BLaER1 (cell line): ENCODE measurements at regions not wholly inside any gene's neighbourhood (a gene's known extent, or its start where the extent isn't known, plus 50 kb on each side); places are given as distances from the start of the nearest gene placed in this dataset.
"Not testable (repeated sequence)": the region's sequence is repeated elsewhere in the genome, so short reads cannot be mapped to it uniquely, and the experiment has no call there.

ENCODE experiments used
- H3K27ac ChIP-seq: shearing (Covaris generic); formaldehyde crosslinking; 2 replicates; pipeline ENCODE4 v1.8.1; 2022
- H3K27me3 ChIP-seq: shearing (Covaris generic); formaldehyde crosslinking; 2 replicates; pipeline ENCODE4 v1.8.1; 2022
- H3K36me3 ChIP-seq: shearing (Covaris generic); formaldehyde crosslinking; 2 replicates; pipeline ENCODE4 v1.8.1; 2022
- H3K4me1 ChIP-seq: shearing (Covaris generic); formaldehyde crosslinking; 2 replicates; pipeline ENCODE4 v1.8.1; 2022
- H3K4me2 ChIP-seq: shearing (Covaris generic); formaldehyde crosslinking; 2 replicates; pipeline ENCODE4 v1.8.1; 2022
- H3K4me3 ChIP-seq: shearing (Covaris generic); formaldehyde crosslinking; 2 replicates; pipeline ENCODE4 v1.8.1; 2022
- H3K9ac ChIP-seq: shearing (Covaris generic); formaldehyde crosslinking; 2 replicates; pipeline ENCODE4 v1.8.1; 2022
- H3K9me3 ChIP-seq: shearing (Covaris generic); formaldehyde crosslinking; 2 replicates; pipeline ENCODE4 v1.8.1; 2022
- H4K20me1 ChIP-seq: shearing (Covaris generic); formaldehyde crosslinking; 2 replicates; pipeline ENCODE4 v1.8.1; 2022

- H3K4me3 ChIP-seq, H3K4me1 ChIP-seq, H3K36me3 ChIP-seq, H3K27ac ChIP-seq, H3K4me2 ChIP-seq, H3K9me3 ChIP-seq, H3K27me3 ChIP-seq, H3K9ac ChIP-seq: not testable (repeated sequence)
- H4K20me1 ChIP-seq, result peaks cover 22% of the 10 kb centered on the region; the same call in 1 of the 2 replicates
Measured at GRCh38 chr9:94387338-94388010, 59.0 kb upstream of the NUTM2F start.

- H3K4me3 ChIP-seq, H3K9me3 ChIP-seq, H3K27ac ChIP-seq, H3K27me3 ChIP-seq, H3K9ac ChIP-seq, H3K36me3 ChIP-seq, H3K4me2 ChIP-seq, H3K4me1 ChIP-seq: not testable (repeated sequence)
- peaks cover 22% of the 10 kb centered on the region; the same call in 1 of the 2 replicates for H4K20me1 ChIP-seq
Measured at GRCh38 chr9:94388011-94388406, 59.6 kb upstream of the NUTM2F start.

- not testable (repeated sequence) for H3K36me3 ChIP-seq, H3K4me3 ChIP-seq, H3K9ac ChIP-seq, H3K9me3 ChIP-seq, H3K27me3 ChIP-seq, H3K4me2 ChIP-seq, H3K27ac ChIP-seq, H3K4me1 ChIP-seq
- H4K20me1 ChIP-seq, result peaks cover 15% of the 10 kb centered on the region; the same call in 1 of the 2 replicates
Measured at GRCh38 chr9:94390425-94391098, 62.1 kb upstream of the NUTM2F start.

GRCh38 chr9:94392971-94393624, 64.7 kb upstream of the NUTM2F start:
- not testable (repeated sequence) for H3K4me2 ChIP-seq, H3K4me3 ChIP-seq, H3K27ac ChIP-seq, H3K9ac ChIP-seq, H3K9me3 ChIP-seq, H3K4me1 ChIP-seq, H3K27me3 ChIP-seq
- peaks cover 15% of the 10 kb centered on the region; the same call in 1 of the 2 replicates for H4K20me1 ChIP-seq
- peaks cover 15% of the 10 kb centered on the region; the same call in 1 of the 2 replicates for H3K36me3 ChIP-seq

- H3K27ac ChIP-seq, H4K20me1 ChIP-seq, H3K9ac ChIP-seq: not testable (repeated sequence)
Measured at GRCh38 chr9:94397766-94398379, 69.4 kb upstream of the NUTM2F start.

GRCh38 chr9:94400461-94400860, 72.0 kb upstream of the NUTM2F start:
- H3K36me3 ChIP-seq, result peaks cover 15% of the 10 kb centered on the region; the same call in 1 of the 2 replicates
- H3K4me2 ChIP-seq, H3K4me1 ChIP-seq, H3K27ac ChIP-seq, H4K20me1 ChIP-seq, H3K4me3 ChIP-seq, H3K9me3 ChIP-seq, H3K27me3 ChIP-seq, H3K9ac ChIP-seq: not testable (repeated sequence)

More at GRCh38 chr9:94397766-94398379, 69.4 kb upstream of the NUTM2F start:
- not testable (repeated sequence) for H3K4me3 ChIP-seq, H3K4me1 ChIP-seq, H3K9me3 ChIP-seq, H3K4me2 ChIP-seq, H3K27me3 ChIP-seq
- H3K36me3 ChIP-seq, result peaks cover 15% of the 10 kb centered on the region; the same call in 1 of the 2 replicates

GRCh38 chr9:94402795-94403194, 74.4 kb upstream of the NUTM2F start:
- H3K36me3 ChIP-seq, H3K27ac ChIP-seq, H3K9ac ChIP-seq, H4K20me1 ChIP-seq, H3K4me1 ChIP-seq, H3K27me3 ChIP-seq, H3K4me2 ChIP-seq, H3K4me3 ChIP-seq: not testable (repeated sequence)
- H3K9me3 ChIP-seq, result peaks cover 18% of the 10 kb centered on the region

- H3K36me3 ChIP-seq, H3K27ac ChIP-seq, H4K20me1 ChIP-seq, H3K4me3 ChIP-seq, H3K27me3 ChIP-seq, H3K4me1 ChIP-seq, H3K9ac ChIP-seq, H3K4me2 ChIP-seq: not testable (repeated sequence)
- H3K9me3 ChIP-seq, result peaks cover 20% of the 10 kb centered on the region
Measured at GRCh38 chr9:94403571-94403970, 75.1 kb upstream of the NUTM2F start.

- H3K4me2 ChIP-seq, H3K9me3 ChIP-seq, H3K4me3 ChIP-seq, H3K4me1 ChIP-seq, H3K36me3 ChIP-seq, H4K20me1 ChIP-seq, H3K9ac ChIP-seq, H3K27me3 ChIP-seq, H3K27ac ChIP-seq: not testable (repeated sequence)
Measured at GRCh38 chr9:94413665-94414064, 85.2 kb upstream of the NUTM2F start.

GRCh38 chr9:94415111-94415510, 86.7 kb upstream of the NUTM2F start:
- H4K20me1 ChIP-seq, H3K27ac ChIP-seq, H3K4me2 ChIP-seq, H3K4me3 ChIP-seq, H3K4me1 ChIP-seq, H3K9me3 ChIP-seq, H3K27me3 ChIP-seq, H3K9ac ChIP-seq: not testable (repeated sequence)
- H3K36me3 ChIP-seq, result peaks cover 14% of the 10 kb centered on the region

- H4K20me1 ChIP-seq, H3K4me2 ChIP-seq, H3K9ac ChIP-seq, H3K4me3 ChIP-seq, H3K27ac ChIP-seq, H3K27me3 ChIP-seq, H3K4me1 ChIP-seq, H3K9me3 ChIP-seq: not testable (repeated sequence)
- peaks cover 20% of the 10 kb centered on the region for H3K36me3 ChIP-seq
Measured at GRCh38 chr9:94420098-94420497, 91.7 kb upstream of the NUTM2F start.

- H3K4me1 ChIP-seq, H3K27me3 ChIP-seq: not testable (repeated sequence)
Measured at GRCh38 chr9:94421951-94422350, 93.5 kb upstream of the NUTM2F start.

GRCh38 chr9:94425312-94425711, 96.9 kb upstream of the NUTM2F start:
- H4K20me1 ChIP-seq, H3K27ac ChIP-seq, H3K4me3 ChIP-seq, H3K9me3 ChIP-seq, H3K4me2 ChIP-seq, H3K4me1 ChIP-seq, H3K27me3 ChIP-seq, H3K9ac ChIP-seq: not testable (repeated sequence)
- peaks cover 10% of the 10 kb centered on the region; the same call in 1 of the 2 replicates for H3K36me3 ChIP-seq

More at GRCh38 chr9:94421951-94422350, 93.5 kb upstream of the NUTM2F start:
- not testable (repeated sequence) for H3K4me3 ChIP-seq, H3K4me2 ChIP-seq, H3K27ac ChIP-seq, H4K20me1 ChIP-seq, H3K9me3 ChIP-seq, H3K9ac ChIP-seq
- peaks cover 15% of the 10 kb centered on the region for H3K36me3 ChIP-seq

GRCh38 chr9:94437128-94437527, 108.7 kb upstream of the NUTM2F start:
- H3K27ac ChIP-seq, H4K20me1 ChIP-seq, H3K4me3 ChIP-seq, H3K4me1 ChIP-seq, H3K9ac ChIP-seq, H3K27me3 ChIP-seq, H3K4me2 ChIP-seq, H3K9me3 ChIP-seq: not testable (repeated sequence)
- peaks cover 34% of the 10 kb centered on the region for H3K36me3 ChIP-seq
